ENCODE measurements at regions not wholly inside any gene's neighbourhood (a gene's known extent, or its start where the extent isn't known, plus 50 kb on each side); places are given as distances from the start of the nearest gene placed in this dataset.

DNA sequence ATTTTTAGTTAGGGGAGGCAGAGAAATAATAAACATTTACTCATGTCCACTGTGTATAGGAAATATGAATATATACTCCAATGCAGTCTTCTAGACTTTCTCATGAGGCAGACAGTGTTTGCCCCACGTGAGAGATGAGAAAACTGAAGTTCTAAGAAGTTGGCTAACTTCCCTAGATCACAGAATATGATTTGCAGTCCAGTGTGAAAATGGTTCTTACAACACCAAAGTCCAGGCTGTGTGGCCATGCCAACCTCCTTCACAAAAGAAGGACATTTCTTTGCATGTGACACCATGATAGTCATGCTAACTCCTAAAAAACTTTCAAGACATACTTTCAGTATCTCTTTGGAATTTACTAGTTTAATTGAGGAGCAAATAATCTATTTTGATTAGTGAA lies 143.7 kb downstream of the IRS1 start:
- DNase-seq (ENCODE audit: extremely low read depth in 1 of 2, low read depth in 1 of 2): no peak

DNA sequence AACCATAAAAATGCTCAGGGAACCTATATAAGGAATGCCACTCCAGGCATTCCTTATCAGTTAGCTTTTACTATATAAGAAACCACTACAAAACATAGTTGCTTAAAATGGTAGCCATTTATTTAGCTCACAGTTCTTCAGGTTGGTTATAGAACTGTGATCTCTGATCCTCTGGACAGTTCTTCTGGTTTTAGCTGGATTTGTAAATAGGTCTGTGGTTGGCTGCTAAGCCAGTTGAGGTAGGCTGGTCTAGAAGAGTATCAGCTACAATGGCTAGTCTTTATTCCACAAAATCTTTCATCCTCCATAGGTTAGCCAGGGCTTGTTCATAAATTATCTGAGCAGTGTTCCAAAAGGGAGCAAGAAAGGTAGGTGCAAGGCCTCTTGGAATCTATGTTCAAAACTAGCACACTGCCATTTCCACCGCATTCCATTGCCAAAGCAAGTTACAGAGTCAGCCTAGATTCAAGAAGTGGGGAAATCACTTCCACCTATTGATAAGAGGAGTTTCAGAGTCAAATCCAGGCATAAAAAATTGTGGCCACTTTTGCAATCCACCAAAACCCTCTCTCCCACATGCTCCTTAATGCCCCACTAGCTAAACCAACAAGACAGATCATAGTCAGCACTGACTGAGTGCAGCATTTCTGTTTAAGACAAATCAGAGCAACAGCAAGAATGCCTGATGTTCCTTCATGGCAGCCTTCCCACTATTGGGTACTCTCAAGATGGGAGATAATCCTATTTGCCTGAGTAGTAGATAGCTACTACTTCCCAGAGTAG lies 146.4 kb downstream of the IRS1 start:
- DNase-seq (ENCODE audit: extremely low read depth in 1 of 2, low read depth in 1 of 2): no peak

DNA sequence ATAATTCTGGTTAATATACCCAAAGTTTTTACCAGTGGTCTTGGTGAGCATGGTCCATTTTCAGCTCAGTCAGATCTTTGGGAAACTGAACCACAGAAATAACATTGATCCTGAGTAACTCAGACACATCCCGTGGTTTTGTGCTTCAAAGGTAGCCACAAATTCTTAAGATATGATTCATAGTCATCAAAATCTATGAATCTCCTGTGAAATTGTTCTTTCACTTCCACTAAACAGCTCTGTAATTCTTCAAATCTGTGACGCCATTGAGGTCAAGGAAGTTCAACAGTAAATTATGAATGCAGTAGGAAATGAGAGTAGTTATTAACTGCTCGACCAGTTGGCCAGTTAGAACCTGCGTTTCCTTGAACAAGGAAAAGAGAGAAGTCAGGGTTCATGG lies 147.3 kb downstream of the IRS1 start:
- no peak for DNase-seq (ENCODE audit: extremely low read depth in 1 of 2, low read depth in 1 of 2)

DNA sequence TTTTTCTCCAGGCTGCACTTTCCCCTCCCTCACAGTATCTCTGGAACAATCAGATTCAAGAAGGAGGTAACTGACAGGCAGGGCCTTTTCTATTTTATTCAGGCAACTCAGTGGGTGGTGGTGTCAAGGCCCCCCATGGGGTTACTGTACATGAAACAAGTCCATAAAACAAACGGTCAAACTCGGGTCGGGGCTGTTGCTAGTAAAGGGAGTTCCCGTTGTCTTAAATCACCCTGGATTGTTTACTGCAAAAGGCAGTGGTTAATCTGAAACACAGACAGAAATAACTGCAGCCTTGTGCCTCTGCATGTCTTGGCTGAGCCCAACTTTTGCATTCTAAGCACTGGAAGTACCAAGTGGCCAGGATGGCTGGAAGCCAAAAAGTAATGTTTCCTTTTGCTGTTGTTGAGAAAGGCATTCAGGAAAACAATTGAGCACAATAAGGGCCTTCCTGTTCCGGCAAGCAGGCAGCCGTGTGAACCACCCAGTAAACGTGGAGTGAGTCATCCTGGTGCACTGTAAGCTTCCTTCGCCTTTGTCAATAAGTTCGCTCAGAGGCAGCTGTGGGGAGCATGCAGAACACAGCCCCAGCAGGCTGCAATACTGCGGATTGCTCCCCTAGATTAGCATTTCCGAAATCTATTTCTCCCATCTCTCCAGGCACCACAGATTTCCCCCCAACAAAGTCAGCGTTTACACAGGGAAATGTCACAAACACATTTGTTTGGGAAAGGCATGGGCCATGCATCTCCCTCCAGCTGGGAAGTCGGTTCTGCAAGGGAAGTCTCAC lies 149.6 kb downstream of the IRS1 start:
- peak; percentile 1 to 20 for DNase-seq (ENCODE audit: extremely low read depth in 1 of 2, low read depth in 1 of 2)

DNA sequence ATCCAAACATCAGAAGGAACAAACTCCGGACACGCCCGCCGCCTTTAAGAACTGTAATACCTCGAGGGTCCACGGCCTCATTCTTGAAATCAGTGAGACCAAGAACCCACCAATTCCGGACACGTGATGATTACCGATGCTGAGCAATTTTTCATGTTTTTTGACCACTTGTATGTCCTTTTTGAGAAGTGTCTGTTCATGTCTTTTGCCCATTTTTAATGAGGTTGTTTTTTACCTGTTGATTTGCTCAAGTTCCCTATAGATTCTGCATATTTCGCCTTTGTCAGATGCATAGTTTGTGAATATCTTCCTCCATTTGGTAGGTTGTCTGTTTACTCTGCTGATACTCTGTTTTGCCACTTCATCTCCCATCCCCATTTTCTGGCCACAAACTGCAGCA lies 150.4 kb downstream of the IRS1 start:
- no peak for DNase-seq (ENCODE audit: extremely low read depth in 1 of 2, low read depth in 1 of 2)

DNA sequence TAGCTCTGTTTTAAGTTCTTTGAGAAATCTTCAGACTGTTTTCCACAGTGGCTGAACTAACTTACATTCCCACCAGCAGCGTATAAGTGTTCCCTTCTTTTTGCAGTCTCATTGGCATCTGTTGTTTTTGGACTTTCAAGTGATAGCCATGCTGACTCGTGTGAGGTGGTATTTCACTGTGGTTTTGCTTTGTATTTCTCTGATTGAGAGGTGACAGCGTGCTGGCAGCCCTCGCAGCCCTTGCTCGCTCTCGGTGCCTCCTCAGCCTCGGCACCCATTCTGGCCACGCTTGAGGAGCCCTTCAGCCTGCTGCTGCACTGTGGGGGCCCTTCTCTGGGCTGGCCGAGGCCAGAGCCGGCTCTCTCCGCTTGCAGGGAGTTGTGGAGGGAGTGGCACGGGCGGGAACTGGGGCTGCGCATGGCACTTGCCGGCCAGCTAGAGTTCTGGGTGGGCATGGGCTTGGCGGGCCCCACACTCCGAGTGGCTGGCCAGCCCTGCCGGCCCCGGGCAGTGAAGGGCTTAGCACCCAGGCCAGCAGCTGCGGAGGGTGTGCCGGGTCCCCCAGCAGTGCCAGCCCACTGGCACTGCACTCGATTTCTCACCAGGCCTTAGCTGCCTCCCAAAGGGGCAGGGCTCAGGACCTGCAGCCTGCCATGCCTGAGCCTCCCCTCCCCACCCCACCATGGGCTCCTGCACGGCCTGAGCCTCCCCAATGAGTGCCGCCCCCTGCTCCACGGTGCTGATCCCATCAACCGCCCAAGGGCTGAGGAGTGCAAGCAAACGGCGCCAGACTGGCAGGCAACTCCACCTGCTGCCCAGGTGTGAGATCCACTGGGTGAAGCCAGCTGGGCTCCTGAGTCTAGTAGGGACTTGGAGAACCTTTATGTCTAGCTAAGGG lies 151.8 kb downstream of the IRS1 start:
- DNase-seq (ENCODE audit: extremely low read depth in 1 of 2, low read depth in 1 of 2): no peak

DNA sequence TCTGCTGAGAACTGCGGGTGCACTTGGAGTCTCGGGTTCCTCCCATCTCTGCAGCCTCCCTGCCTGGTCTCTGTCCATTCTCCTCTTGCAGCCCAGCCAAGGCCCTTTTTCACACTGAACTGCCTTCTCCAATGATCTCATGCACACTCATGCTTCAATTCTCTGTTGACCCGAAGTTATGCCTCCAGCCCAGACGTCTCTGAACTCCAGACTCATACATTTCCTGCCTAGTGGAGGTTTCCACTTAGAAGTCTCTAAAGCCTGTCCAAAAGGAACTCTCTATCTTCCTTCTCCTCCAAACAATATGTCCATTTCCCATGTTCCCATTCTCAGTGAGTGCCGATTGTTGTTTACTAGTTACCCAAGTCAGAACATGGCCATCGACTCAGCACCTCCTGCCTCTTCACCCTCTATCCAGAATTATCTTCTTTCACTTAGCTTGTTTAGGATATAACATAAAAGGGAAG lies 155.2 kb downstream of the IRS1 start:
- no peak for DNase-seq (ENCODE audit: extremely low read depth in 1 of 2, low read depth in 1 of 2)

DNA sequence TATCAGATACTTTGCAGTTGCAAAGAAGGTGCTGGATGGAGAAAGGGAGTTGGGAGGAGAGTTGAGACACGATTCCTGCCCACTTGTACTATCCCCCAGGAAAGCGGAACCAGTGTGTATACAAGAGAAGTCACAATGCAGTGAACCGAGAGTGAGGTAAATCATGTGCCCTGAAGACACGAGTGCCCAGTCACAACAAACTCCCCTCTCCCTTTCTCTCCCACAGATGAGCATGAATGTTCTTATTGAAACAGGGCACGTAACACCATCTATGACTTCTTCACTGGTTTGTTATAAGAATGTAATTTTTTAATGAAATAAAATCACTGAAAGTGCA lies 155.7 kb downstream of the IRS1 start:
- no peak for DNase-seq (ENCODE audit: extremely low read depth in 1 of 2, low read depth in 1 of 2)

DNA sequence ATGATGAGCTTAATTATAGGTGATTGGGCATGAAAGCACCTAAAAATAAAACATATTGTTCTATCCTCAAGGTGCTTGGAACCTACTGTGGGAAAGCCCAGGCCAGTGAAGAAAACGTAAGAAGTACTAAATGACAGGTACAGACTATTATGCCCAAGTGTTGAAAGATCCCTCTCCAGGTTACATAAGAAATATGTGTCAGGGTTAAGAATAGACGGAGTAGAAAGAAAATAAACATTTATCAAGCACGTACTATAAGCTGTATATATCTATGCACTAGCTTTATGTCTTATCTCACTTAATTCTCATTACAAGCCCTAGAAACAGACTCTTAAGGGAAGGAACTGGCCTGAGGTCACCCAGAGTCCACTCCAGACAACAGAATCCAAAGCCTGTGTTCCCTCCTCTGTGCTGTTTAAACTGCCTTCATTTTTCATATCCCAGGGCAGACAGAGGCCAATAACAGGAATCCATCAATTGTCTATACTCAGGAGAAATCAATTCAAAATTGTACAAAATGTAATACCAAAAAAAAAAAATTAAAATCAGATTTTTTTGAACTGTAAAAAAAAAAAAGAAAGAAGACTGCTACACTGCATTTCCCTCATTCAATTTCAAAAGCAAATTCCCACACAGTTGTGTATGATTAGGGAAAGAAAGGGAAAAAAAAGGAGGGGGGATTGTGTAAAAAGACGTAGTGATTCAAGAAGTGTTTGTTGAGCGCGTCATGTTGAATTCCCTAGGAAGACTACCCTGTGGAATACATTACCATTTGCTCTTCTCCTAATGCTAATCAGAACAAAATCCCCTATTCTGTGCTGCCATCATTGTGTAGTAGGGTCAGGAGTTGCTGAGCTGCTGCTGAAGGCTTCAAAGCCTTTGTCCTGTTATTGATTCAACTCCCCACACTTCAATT lies 156.3 kb downstream of the IRS1 start:
- DNase-seq (ENCODE audit: extremely low read depth in 1 of 2, low read depth in 1 of 2): no peak

DNA sequence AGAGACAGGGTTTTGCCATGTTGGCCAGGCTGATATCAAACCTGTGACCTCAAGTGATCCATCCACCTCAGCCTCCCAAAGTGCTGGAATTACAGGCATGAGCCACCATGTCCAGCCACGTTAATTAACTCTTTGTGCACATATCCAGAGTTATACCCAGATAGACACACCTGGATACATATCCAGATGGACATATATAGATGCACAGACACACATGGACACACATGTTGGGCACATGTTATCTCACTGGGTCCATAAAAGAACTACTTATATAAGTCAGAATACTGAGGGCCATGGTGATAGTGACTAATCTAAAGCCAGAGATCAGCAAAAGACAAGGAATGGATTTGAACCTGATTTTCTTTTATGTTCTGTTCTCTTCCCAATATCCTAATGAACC lies 158.6 kb downstream of the IRS1 start:
- DNase-seq (ENCODE audit: extremely low read depth in 1 of 2, low read depth in 1 of 2): no peak

DNA sequence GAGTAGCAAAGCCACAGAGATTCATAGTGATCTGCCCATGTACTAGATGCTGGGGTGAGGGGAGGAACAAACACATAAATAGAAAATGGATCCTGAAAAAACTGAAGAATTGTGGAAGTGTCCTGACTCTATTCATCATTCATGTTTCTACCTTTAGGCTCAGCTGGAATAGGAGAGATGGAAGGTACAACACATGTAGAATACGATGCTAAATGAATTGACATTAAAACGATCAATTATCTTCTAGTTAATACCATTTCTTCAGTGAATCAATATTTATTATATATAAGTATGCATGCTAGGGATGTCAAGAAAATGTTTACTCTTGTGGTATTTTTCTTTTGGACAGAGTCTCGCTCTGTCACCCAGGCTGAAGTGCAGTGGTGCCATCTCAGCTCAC lies 159.1 kb downstream of the IRS1 start:
- no peak for DNase-seq (ENCODE audit: extremely low read depth in 1 of 2, low read depth in 1 of 2)

DNA sequence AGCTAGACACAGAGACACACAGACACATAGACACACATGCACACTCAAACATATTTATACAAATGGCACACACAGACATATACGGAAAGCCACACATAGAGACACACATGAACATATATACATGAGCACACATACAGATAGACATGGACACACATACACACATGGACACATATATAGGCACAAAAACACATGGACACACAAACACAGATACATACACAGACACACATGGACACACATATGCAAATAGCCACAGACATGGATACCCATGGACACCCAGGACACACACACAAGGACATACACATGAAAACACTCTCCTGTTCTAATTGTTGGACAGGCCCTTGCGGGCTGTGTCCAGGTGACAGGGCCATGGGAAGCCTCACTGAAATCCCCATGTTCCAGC lies 160.1 kb downstream of the IRS1 start:
- no peak for DNase-seq (ENCODE audit: extremely low read depth in 1 of 2, low read depth in 1 of 2)

DNA sequence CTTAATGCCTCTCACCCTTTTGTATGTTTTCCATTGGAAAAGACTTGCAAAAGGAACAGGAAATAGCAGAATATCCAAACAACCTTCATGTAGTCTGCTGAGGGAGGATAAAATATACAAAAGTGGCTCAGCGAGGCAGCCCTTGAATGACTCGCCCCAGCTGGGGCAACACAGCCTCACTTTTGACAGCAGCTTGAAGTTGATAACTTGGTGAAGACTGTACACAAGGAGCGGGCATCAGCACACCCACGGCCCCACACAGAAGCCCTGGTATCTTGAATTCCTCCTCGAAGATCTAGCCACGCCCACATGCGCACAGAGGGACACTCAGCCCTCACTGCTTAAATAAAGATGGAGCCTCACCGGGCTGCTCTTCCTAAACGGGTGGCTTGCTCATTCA lies 161.0 kb downstream of the IRS1 start:
- no peak for DNase-seq (ENCODE audit: extremely low read depth in 1 of 2, low read depth in 1 of 2)

DNA sequence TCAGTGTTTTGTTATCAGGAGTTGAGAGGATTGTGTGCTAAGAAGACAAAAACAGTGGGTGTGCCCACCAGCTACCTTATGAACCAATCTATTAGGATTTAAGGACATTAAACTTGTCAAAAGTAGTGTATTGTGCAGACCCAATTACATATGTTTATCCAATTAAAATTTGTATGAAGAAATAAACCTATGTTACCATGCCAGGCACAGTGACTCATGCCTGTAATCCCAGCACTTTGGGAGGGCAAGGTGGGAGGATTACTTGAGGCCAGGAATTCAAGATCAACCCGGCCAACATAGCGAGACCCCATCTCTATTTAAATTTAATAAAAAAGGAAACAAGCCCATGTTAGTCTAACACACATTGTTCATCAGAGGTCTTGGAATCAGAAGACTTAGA lies 162.2 kb downstream of the IRS1 start:
- no peak for DNase-seq (ENCODE audit: extremely low read depth in 1 of 2, low read depth in 1 of 2)

DNA sequence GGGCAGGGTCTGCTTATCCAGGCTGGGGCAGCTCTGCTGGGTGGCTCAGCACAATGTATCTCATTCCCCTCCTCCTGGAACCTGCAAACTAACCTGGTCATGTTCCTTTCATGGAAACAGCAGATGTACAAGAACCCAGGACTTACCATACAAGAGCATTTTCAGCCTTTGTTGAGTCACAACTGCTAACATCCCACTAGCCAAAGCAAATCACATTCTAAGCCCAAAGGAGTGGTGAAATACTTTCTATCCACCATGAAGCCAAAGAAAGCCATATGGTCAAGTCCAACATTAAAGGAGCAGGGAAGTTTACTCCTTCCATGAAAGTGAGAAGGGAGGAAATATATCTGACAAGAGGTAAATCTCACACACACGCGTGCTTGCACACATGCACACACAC lies 163.0 kb downstream of the IRS1 start:
- no peak for DNase-seq (ENCODE audit: extremely low read depth in 1 of 2, low read depth in 1 of 2)

DNA sequence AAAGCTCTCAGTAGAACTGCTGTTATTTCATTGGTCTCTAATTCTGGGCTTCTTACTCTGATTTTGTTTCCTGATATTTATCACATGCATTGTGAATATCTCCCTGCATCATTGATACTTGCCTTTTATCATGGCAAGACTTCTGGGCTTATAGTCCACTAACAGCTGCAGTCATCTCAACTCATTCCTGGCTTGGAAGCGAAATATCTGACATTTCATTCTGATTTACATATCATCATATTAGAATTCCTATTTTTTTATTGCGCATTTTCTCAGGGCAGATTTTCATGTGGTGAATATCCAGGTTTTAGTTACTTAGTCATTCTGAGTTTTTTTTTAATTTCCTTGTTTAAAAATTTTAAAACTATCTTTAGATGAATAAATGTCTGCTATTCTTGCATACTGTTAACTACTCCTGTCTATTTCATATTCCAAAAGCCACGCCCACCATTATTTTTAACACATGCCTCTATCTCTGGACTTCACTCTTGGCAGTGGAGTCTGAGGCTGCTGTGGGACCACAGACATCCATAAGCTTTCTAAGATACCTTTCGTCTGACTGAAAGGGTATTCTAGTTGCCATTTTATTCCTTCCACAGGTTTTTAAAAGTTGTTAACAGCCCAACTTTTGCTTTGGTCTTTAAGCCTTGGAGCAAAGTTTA lies 164.5 kb downstream of the IRS1 start:
- DNase-seq (ENCODE audit: extremely low read depth in 1 of 2, low read depth in 1 of 2): no peak

DNA sequence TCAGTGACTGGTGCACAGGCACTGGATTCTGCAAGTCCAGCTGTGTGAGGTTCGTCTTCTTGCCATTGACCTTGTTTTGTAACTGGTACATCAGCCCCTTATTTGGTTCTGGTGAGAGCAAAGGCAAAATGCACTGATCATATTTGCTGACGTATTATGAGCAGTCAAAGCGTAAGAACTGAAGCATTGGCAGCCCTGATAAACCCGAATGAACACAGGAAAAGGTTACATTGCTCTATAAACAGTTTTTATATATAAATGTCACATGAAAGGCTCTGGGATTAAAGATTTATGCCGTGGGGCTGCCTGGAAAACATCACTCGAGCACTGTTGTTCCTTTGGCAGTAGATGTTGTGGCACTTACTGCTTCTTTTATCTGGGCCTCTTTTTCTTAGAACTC lies 167.9 kb downstream of the IRS1 start:
- no peak for DNase-seq (ENCODE audit: extremely low read depth in 1 of 2, low read depth in 1 of 2)

DNA sequence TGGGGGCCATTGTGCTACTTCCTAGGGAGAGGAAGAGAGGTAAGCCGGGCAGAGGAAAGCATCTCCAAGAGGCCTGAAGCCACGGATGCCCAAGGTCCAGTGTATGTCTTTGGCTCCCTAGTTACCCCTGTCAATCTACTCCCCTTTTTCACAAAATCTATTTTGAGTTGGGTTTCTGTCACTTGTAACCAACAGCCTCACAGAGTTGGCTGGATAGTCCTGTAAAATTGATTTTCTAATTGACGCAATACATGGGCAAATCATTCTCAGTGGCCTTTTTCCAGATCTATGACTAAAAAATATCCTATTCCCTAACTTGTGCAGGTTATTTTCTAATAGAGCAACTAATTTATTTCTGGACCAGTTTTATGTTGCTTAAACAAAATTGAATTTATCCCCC lies 168.4 kb downstream of the IRS1 start:
- DNase-seq (ENCODE audit: extremely low read depth in 1 of 2, low read depth in 1 of 2): no peak

DNA sequence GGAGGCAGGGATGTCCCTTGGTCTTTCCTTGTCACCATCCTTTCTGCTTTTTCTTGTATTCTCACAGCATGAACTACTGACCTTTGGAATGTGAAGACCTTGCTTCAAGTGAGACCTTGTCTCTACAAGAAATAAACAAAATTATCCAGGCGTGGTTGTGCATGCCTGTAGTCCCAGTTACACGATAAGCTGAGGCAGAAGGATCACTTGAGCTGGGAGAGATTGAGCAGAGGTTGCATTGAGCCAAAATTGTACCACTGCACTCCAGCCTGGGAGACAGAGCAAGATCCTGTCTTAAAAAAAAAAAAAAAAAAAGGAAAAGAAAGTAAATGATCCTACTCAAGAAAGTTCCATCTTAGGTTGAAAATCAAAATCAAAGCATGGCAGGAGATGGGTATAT lies 173.7 kb downstream of the IRS1 start:
- DNase-seq (ENCODE audit: extremely low read depth in 1 of 2, low read depth in 1 of 2): no peak
